Neural cell (in vitro differentiated cells): ENCODE measurements at regions not wholly inside any gene's neighbourhood (a gene's known extent, or its start where the extent isn't known, plus 50 kb on each side); places are given as distances from the start of the nearest gene placed in this dataset.

ENCODE experiments used
- CTCF ChIP-seq: fragments of 450-650 bp; IDR thresholded peaks from 2 replicates; pipeline ENCODE4 v1.5.1; 2014; ENCODE audit warnings: antibody characterized with exemption, mild to moderate bottlenecking, moderate library complexity; ENCODE audit not compliant: poor library complexity, severe bottlenecking
- EP300 ChIP-seq: fragments of 450-650 bp; conservative IDR thresholded peaks from 2 replicates; pipeline ENCODE4 v1.6.1; 2014; ENCODE audit warnings: antibody characterized with exemption, mild to moderate bottlenecking, moderate library complexity; ENCODE audit not compliant: poor library complexity, severe bottlenecking
- EZH2 ChIP-seq: fragments of 200-600, 300-800 bp; shearing (Covaris generic), sonication (generic); IDR thresholded peaks from 2 replicates; pipeline ENCODE4 v1.6.1; 2014; ENCODE audit warnings: antibody characterized with exemption, low read length, borderline replicate concordance, mild to moderate bottlenecking; ENCODE audit not compliant: insufficient read depth, poor library complexity, severe bottlenecking
- POLR2AphosphoS5 ChIP-seq: IDR thresholded peaks from 2 replicates; pipeline ENCODE4 v1.6.1; 2012
- RAD21 ChIP-seq: fragments of 450-650 bp; conservative IDR thresholded peaks from 2 replicates; pipeline ENCODE4 v1.6.1; 2014; ENCODE audit warnings: antibody characterized with exemption, mild to moderate bottlenecking, moderate library complexity
- REST ChIP-seq: IDR thresholded peaks from 2 replicates; pipeline ENCODE4 v1.6.1; 2012; ENCODE audit warnings: borderline replicate concordance
- SMC3 ChIP-seq: fragments of 450-650 bp; conservative IDR thresholded peaks from 2 replicates; pipeline ENCODE4 v1.6.1; 2014; ENCODE audit warnings: antibody characterized with exemption, mild to moderate bottlenecking, moderate library complexity; ENCODE audit not compliant: poor library complexity
- TAF1 ChIP-seq: IDR thresholded peaks from 2 replicates; pipeline ENCODE4 v1.6.1; 2012; ENCODE audit warnings: low read depth

- TF ChIP-seq CTCF (no peak), EZH2 (no peak), REST (no peak), RAD21 (no peak), EP300 (no peak), TAF1 (no peak), POLR2AphosphoS5 (no peak), SMC3 (no peak)
Observed at GRCh38 chr15:29390051-29390450, 120.4 kb upstream of the NSMCE3 start.
